Loucy (cell line): ENCODE measurements at regions not wholly inside any gene's neighbourhood (a gene's known extent, or its start where the extent isn't known, plus 50 kb on each side); places are given as distances from the start of the nearest gene placed in this dataset.

ENCODE experiments used
- EZH2phosphoT487 ChIP-seq: fragments of 200-600 bp; IDR thresholded peaks from 2 replicates; pipeline ENCODE4 v1.6.1; 2018; ENCODE audit warnings: antibody characterized with exemption, mild to moderate bottlenecking, moderate library complexity, borderline replicate concordance
- TF ChIP-seq, protein P1 (sequence below): fragments of 200-600 bp; sonication (generic); conservative IDR thresholded peaks from 2 replicates; pipeline ENCODE4 v1.5.1; 2014; ENCODE audit warnings: mild to moderate bottlenecking, antibody characterized with exemption, low read length

DNA sequence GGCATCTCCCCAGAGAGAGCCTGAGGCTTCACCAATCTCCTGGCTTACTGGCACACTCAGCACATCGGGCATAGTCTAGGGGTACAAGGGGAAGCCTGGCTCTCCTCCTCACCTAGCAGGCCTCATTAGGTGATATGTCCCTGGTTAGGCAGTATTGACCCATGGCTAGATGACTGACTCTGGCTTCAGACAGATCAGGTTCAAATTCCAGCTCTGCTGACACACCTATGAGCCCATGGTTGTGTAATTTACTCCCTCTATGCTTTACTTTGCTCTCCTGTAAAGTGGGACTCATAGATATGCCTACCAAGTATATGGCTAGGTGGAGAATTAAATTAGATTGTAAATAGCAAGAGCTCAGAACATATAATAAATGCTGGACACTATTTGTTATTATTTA is 157.3 kb upstream of the IRX3 start:
- TF ChIP-seq, protein P1, sequence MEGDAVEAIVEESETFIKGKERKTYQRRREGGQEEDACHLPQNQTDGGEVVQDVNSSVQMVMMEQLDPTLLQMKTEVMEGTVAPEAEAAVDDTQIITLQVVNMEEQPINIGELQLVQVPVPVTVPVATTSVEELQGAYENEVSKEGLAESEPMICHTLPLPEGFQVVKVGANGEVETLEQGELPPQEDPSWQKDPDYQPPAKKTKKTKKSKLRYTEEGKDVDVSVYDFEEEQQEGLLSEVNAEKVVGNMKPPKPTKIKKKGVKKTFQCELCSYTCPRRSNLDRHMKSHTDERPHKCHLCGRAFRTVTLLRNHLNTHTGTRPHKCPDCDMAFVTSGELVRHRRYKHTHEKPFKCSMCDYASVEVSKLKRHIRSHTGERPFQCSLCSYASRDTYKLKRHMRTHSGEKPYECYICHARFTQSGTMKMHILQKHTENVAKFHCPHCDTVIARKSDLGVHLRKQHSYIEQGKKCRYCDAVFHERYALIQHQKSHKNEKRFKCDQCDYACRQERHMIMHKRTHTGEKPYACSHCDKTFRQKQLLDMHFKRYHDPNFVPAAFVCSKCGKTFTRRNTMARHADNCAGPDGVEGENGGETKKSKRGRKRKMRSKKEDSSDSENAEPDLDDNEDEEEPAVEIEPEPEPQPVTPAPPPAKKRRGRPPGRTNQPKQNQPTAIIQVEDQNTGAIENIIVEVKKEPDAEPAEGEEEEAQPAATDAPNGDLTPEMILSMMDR, result no peak
- no peak for TF ChIP-seq EZH2phosphoT487
